ENCODE measurements at regions not wholly inside any gene's neighbourhood (a gene's known extent, or its start where the extent isn't known, plus 50 kb on each side); places are given as distances from the start of the nearest gene placed in this dataset.

- ATAC-seq (ENCODE audit: low FRiP score): no peak
- TF ChIP-seq, protein P1, sequence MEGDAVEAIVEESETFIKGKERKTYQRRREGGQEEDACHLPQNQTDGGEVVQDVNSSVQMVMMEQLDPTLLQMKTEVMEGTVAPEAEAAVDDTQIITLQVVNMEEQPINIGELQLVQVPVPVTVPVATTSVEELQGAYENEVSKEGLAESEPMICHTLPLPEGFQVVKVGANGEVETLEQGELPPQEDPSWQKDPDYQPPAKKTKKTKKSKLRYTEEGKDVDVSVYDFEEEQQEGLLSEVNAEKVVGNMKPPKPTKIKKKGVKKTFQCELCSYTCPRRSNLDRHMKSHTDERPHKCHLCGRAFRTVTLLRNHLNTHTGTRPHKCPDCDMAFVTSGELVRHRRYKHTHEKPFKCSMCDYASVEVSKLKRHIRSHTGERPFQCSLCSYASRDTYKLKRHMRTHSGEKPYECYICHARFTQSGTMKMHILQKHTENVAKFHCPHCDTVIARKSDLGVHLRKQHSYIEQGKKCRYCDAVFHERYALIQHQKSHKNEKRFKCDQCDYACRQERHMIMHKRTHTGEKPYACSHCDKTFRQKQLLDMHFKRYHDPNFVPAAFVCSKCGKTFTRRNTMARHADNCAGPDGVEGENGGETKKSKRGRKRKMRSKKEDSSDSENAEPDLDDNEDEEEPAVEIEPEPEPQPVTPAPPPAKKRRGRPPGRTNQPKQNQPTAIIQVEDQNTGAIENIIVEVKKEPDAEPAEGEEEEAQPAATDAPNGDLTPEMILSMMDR (IDR thresholded peaks at IDR 0.05): no peak
Observed at GRCh38 chr5:9859808-9860207, 229.7 kb upstream of the TAS2R1 start.

DNA sequence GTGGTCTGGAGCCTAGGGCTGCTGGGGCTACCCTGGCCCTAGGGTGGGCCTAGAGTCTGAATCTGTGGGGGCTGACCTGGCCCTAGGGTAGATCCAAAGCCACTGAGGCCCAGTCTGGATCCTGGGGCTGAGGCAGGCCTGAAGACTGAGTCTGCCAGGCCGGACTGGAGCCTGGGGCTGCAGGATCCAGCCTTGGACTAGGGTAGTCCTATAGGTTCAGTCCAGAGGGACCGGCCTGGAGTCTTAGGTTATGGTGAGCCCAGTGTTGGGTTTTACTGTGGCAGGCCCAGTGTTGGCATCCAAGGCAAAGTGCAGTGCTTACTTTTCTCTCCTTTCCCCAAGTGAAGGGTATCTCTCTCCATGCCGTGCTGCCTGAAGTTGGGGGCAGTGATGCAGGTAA lies 227.9 kb upstream of the TAS2R1 start:
- no peak for DNase-seq (ENCODE audit: low spot score)
- no peak for ATAC-seq (ENCODE audit: low FRiP score)
- TF ChIP-seq, protein P1 (IDR thresholded peaks at IDR 0.05): no peak

More at GRCh38 chr5:9859808-9860207, 229.7 kb upstream of the TAS2R1 start:
- no peak for DNase-seq (ENCODE audit: low spot score)

GRCh38 chr5:9853309-9853708 lies 223.2 kb upstream of the TAS2R1 start:
- no peak for DNase-seq (ENCODE audit: low spot score)
- TF ChIP-seq, protein P1 (IDR thresholded peaks at IDR 0.05): no peak
- ATAC-seq (ENCODE audit: low FRiP score): no peak

DNA sequence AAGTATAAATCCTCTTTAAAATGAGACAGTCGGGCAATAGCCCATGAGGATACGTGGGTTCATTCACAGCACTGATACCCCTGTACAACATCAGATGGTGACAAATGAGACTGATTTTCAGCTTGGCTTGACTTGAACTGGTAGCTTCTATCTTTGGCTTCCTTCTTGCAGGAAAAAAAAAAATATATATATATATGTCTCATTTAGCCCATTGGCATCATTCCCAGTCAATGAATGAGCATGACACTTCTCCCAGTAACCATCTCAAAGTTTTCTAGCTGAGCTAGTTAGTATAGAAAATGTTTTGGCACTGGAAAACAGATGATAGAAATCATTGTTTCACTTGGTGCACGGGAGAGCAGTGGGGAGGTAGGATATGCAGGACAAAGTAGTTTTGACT lies 222.5 kb upstream of the TAS2R1 start:
- no peak for ATAC-seq (ENCODE audit: low FRiP score)
- TF ChIP-seq, protein P1 (IDR thresholded peaks at IDR 0.05): no peak
- no peak for DNase-seq (ENCODE audit: low spot score)

- ATAC-seq (ENCODE audit: low FRiP score) (no peak), DNase-seq (ENCODE audit: low spot score) (no peak)
- TF ChIP-seq, protein P1 (IDR thresholded peaks at IDR 0.05): no peak
Observed at GRCh38 chr5:9851458-9851857, 221.3 kb upstream of the TAS2R1 start.

DNA sequence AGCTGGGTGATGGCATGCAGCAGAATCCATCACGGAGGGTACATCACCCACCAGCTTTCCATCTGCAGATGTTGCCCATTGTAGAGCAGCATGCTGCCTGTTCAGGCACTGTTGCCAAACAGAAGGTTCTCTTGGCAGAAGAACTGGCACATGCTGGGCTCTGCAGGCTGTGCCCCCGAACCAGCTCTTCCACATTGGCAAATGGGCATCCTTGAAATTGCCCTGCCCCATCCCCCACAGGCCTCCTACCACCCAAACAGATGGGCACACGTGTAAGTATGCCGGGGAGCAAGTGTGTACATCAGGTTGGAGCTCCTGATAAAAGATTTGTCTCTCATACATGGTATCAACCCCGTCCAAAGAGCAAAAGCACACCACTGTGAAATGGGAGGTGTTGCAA lies 220.3 kb upstream of the TAS2R1 start:
- TF ChIP-seq, protein P1 (IDR thresholded peaks at IDR 0.05): no peak
- no peak for ATAC-seq (ENCODE audit: low FRiP score)
- DNase-seq (ENCODE audit: low spot score): no peak

GRCh38 chr5:9847631-9848030 lies 217.5 kb upstream of the TAS2R1 start:
- no peak for ATAC-seq (ENCODE audit: low FRiP score)
- TF ChIP-seq, protein P1 (IDR thresholded peaks at IDR 0.05): no peak
- no peak for DNase-seq (ENCODE audit: low spot score)

Data from omental fat pad (tissue), 3 donors.